ENCODE measurements at regions not wholly inside any gene's neighbourhood (a gene's known extent, or its start where the extent isn't known, plus 50 kb on each side); places are given as distances from the start of the nearest gene placed in this dataset.

GRCh38 chr13:99829593-99830239, 141.9 kb downstream of the ZIC5 start:
- H3K4me3 ChIP-seq (ENCODE audit: low read length): no peak overlapping the region

GRCh38 chr13:99829161-99829560, 142.4 kb downstream of the ZIC5 start:
- DNase-seq (ENCODE audit: low read depth, low spot score): no peak
- no peak overlapping the region for H3K4me3 ChIP-seq (ENCODE audit: low read length)

More at GRCh38 chr13:99829593-99830239, 141.9 kb downstream of the ZIC5 start:
- no peak for DNase-seq (ENCODE audit: low read depth, low spot score)

- no peak overlapping the region for H3K4me3 ChIP-seq (ENCODE audit: low read length)
- DNase-seq (ENCODE audit: low read depth, low spot score): no peak
Measured at GRCh38 chr13:99828735-99829134, 142.8 kb downstream of the ZIC5 start.

GRCh38 chr13:99828123-99828522, 143.4 kb downstream of the ZIC5 start:
- H3K4me3 ChIP-seq (ENCODE audit: low read length): no peak overlapping the region
- DNase-seq (ENCODE audit: low read depth, low spot score): no peak

- no peak for DNase-seq (ENCODE audit: low read depth, low spot score)
- H3K4me3 ChIP-seq (ENCODE audit: low read length): no peak overlapping the region
Measured at GRCh38 chr13:99827011-99827772, 144.4 kb downstream of the ZIC5 start.

DNA sequence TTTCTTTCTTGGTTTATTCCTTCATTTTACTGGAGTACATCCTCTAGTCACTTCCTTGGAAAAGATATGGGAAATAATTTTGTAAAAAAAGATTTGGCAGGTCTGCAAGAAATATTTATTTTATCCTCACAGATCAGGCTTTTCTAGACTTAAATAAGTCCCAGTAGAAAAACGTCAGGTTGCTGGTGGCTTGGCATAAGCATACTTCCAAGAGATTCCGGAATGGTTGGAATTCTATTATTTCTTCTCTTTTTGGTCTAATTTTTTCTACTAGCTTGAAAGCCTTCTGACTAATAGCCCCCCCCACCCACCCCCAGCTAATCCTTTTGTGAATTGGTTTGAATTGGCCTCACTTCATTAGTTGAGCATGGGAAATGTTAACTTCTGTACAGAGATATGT, 147.6 kb downstream of the ZIC5 start:
- no peak overlapping the region for H3K4me3 ChIP-seq (ENCODE audit: low read length)
- DNase-seq (ENCODE audit: low read depth, low spot score): no peak

GRCh38 chr13:99822820-99823219, 148.7 kb downstream of the ZIC5 start:
- no peak for DNase-seq (ENCODE audit: low read depth, low spot score)
- no peak overlapping the region for H3K4me3 ChIP-seq (ENCODE audit: low read length)

- H3K4me3 ChIP-seq (ENCODE audit: low read length): no peak overlapping the region
- no peak for DNase-seq (ENCODE audit: low read depth, low spot score)
Measured at GRCh38 chr13:99821741-99822140, 149.8 kb downstream of the ZIC5 start.

DNA sequence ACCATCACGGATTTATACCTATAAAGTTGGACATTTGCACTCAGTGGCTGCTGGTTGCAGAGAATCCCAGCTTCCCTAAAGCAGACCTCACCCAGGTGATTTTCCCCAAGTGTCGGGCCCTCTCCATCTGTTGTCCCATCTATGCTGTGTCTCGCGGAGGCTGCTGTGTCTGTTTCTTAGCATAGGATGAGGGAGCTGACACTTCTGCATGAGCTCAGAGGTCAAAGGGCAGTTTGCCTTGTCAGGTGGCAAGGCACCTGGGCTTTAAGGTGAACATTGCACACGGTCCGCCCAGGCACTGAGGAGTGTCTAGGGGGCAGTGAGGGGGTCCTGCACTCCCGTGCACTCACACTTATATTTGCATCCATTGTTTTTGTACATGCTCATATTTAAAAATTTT, 151.6 kb downstream of the ZIC5 start:
- no peak for DNase-seq (ENCODE audit: low read depth, low spot score)
- H3K4me3 ChIP-seq (ENCODE audit: low read length): no peak overlapping the region

DNA sequence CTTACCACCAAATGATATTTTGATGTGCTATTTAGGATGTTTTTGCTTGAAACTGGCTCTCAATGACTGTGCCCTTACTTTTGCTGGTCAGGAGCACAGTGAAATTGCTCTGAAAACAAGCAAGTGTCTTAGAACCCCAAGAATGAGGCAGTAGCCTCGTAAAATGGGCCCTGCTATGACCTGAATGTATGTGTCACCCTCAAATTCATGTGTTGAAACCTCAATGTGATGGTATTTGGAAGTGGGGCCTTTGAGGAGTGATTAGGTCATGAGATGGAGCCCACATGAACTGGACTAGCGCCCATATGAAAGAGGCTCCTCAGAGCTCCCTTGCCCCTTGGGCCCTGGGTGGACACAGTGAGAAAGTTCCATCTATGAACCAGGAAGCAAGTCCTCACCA, 155.2 kb downstream of the ZIC5 start:
- no peak overlapping the region for H3K4me3 ChIP-seq (ENCODE audit: low read length)
- DNase-seq (ENCODE audit: low read depth, low spot score): no peak

DNA sequence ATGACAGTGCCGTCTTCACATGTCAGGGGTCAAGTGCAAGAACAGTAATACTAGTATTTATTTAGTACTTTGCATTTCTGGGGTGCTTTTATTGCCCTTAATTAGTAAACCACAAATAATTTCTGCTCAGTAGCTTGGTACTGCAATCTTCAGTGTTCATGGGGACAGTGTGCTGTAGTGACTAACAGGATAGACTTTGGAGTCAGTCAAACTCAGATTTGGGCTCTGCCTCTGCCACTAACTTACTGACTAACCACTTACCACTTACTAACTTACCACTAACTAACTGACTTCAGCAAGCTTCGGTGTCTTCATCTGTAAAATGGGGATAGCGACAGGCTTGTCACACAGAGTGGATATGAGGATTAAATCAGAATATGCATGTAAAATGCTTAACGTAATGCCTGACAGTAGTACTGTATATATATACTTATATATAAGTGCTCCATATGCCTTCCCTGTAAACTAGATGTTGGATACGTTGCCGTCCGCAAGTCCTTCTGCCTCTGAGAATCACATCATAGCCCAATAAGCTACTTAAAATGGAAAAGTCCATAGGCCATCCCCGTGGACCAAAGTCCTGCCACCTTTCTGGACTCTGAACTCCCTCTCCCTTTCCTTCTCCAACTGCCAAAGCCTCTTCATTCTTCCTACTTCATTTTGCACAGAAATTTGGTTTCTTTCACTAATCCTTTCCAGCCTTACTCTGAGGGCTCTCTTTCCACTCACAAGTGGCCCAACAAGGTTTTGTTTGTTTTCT, 158.1 kb downstream of the ZIC5 start:
- no peak for DNase-seq (ENCODE audit: low read depth, low spot score)
- no peak overlapping the region for H3K4me3 ChIP-seq (ENCODE audit: low read length)

DNA sequence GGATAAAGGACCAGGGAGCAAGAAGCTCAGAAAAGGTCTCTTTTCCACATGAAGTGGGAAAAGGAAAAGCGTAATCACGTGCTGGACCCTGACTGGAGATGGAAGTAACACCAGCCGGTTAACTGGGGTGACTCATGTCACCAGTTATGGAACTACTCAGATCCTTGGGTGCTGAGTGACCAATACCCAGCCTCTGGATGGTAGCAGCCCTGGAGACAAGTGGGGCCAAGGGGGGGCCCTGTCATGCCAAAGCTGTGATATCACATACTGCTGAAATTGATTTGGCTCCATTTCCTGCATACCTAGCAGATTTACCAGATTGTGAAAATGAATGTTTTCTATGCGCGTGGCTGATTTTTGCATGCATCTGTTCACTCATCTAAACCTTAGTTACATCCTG, 158.9 kb downstream of the ZIC5 start:
- no peak overlapping the region for H3K4me3 ChIP-seq (ENCODE audit: low read length)
- DNase-seq (ENCODE audit: low read depth, low spot score): no peak

DNA sequence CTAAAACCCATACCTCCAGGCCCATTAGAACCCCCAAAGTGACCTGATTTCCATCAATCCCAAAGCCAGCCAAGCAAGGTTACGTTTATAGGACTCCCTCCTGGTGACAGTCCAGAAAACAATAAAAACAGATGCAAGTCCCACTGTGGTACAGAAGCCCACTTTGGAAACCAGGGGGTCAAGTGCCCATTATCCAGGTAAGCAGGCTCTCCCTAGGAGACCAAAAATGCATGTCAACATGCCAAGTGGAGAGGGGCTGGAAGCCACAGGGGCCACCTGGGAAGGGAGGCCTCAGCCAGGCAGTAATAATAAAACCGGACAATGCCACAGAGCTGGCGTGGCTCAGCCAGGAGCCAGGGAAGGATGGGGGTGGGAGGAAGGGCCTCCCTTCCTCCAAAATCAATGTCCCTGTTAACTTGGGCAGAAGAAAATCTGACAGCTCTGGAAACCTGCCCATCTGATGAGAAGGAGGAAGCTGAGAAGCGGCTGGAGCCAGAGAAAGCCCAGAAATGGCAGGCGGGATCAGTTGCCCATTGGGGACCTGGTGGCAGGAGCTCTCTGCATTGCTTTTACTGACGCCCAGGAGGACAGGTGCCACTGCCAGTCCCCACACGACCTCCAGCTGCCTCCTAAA, 160.4 kb downstream of the ZIC5 start:
- no peak for DNase-seq (ENCODE audit: low read depth, low spot score)
- H3K4me3 ChIP-seq (ENCODE audit: low read length): no peak overlapping the region

DNA sequence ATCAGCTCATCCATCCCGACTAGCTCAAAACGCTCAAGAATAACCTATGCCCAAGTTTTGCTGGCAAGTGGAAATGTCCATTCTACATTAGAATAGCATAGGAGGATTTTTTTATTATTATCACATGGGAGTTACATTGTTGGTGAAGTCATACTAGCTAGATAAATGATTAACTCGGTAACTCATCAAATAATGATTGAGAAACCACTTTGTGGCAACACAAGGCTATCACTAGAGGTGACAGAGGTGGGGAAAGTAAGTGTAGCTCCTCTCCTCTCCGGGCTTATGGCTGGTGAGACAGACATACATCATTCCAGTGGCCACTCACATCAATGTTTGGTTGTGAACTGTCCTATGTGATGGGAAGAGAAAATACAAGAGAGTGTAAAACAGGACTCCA, 161.6 kb downstream of the ZIC5 start:
- H3K4me3 ChIP-seq (ENCODE audit: low read length): no peak overlapping the region
- no peak for DNase-seq (ENCODE audit: low read depth, low spot score)

- no peak for DNase-seq (ENCODE audit: low read depth, low spot score)
- H3K4me3 ChIP-seq (ENCODE audit: low read length): no peak overlapping the region
Measured at GRCh38 chr13:99809496-99809895, 162.1 kb downstream of the ZIC5 start.

GRCh38 chr13:99808786-99809185, 162.8 kb downstream of the ZIC5 start:
- DNase-seq (ENCODE audit: low read depth, low spot score): no peak

DNA sequence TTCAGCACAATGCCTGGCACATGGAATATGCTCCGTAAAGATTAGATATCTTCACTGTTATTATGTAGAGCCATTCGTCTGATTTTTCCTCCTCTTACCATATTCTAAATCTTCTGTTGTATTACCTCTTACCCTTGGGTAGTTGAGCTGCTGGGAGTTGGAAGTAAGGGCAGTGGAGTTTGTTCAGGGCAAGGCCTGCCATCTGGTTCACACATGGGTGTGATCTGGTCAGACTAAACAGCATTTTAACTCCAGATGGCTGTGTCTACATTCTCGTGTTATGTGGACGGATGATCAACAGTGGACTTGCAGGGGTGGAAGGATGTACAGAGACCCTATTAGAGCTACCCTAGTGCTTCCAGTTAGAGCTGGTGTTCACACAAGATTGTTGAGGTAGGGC, 164.9 kb downstream of the ZIC5 start:
- H3K4me3 ChIP-seq (ENCODE audit: low read length): no peak overlapping the region
- DNase-seq (ENCODE audit: low read depth, low spot score): no peak

More at GRCh38 chr13:99808786-99809185, 162.8 kb downstream of the ZIC5 start:
- no peak overlapping the region for H3K4me3 ChIP-seq (ENCODE audit: low read length)

DNA sequence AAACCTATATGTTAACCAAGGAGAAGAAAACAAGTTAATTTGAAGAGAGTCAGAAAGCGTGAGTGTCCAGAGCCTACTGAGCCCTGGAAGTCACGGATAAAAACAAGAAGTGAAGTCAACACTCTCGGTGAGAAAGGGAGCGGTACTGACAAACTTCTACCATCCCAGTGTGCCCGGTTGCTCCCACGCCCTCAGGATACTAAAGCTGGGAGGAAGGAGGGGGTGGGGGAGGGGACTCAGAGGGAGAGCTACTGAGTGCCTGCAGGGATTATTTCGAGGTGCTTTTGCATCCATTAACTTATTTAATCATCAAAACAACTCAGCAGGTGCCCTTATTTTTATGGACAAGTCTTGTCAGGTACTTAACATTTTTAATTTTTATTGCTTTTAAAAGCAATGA, 166.2 kb downstream of the ZIC5 start:
- DNase-seq (ENCODE audit: low read depth, low spot score): no peak

DNA sequence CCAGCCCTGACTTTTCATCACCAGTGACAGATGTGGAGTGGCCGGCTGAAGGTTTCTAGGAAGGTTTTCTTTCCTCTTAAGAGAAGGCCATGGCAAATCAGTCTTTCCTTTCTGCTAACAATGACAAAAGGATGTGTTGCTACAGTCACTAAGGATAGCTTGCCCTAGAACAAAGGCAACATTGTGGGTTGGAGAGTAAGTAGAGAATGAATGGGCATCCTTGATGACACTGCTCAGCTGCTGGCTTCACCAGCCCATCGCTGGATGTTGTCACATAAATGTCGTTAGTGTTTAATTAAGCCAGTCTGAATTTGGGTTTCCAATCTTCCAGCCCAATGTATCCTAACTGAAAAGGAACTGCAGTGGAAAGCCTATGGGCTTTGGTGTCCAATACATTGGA, 168.4 kb downstream of the ZIC5 start:
- no peak for DNase-seq (ENCODE audit: low read depth, low spot score)
- no peak overlapping the region for H3K4me3 ChIP-seq (ENCODE audit: low read length)

More for the DNA sequence above, 166.2 kb downstream of the ZIC5 start:
- no peak overlapping the region for H3K4me3 ChIP-seq (ENCODE audit: low read length)

DNA sequence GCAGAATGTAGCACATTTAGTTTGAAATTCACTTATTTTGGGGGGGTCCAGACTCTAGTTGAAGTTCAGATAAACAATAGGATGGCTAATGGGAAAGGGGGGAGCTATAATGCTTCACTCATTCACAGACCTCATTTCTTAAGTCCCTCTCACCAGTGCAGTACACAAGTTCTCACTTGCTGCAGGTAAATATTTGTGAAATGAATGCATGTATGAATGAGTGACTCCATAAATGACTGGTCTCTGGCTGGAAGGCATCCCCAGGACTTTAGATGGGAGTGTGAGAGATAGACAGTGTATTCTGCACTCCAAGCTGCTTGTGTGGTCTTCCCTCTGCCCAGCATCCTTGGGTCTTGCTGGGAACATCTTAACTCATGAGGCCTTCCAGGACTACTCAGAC, 169.2 kb downstream of the ZIC5 start:
- DNase-seq (ENCODE audit: low read depth, low spot score): no peak
- H3K4me3 ChIP-seq (ENCODE audit: low read length): no peak overlapping the region
